ENCODE measurements at regions not wholly inside any gene's neighbourhood (a gene's known extent, or its start where the extent isn't known, plus 50 kb on each side); places are given as distances from the start of the nearest gene placed in this dataset.

DNA sequence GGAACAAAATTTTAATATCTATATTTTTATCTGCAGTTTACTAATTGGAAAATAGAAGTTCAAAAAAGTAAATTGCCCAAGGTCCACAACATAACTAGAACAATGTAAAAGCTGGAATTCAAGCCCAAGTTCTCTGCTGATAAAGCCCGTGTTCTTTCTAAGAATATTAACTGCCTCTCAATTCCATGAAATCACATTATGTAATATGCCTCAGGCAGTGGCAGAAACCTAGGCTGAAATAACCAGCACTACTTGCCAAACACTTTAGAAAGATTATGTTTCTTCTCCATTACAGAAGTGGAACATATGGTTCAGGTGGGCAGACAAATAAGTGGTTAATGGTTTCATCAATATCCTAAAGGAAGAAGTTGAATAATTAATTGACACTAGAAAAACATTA, 56.7 kb upstream of the ADGRL3 start:
- Histone ChIP-seq H3K36me3 (ENCODE audit: control insufficient read depth in 2 of 4, insufficient read depth in 4 of 4, low read length in 3 of 4) (no peaks in the 10 kb centered on the region), H3K14ac (ENCODE audit: insufficient read length) (no peak overlapping the region), H4K5ac (ENCODE audit: insufficient read length, low read depth, low read length) (no peak overlapping the region), H3K18ac (ENCODE audit: extremely low read depth, low read length) (no peak overlapping the region), H3K9me3 (ENCODE audit: insufficient read depth in 2 of 2, low read depth in 1 of 2, low read length in 1 of 2) (no peaks in the 10 kb centered on the region), H4K91ac (replicated peaks; ENCODE audit: insufficient read length, low read length) (no peak overlapping the region), H3K27me3 (replicated peaks in 1 of 4; ENCODE audit: control insufficient read depth in 3 of 4, extremely low read depth in 1 of 4, insufficient read depth in 3 of 4, low read length in 3 of 4) (no peaks in the 10 kb centered on the region), H3K4ac (replicated peaks; ENCODE audit: insufficient read length, low read depth, low read length) (no peak overlapping the region), H4K8ac (ENCODE audit: extremely low read depth, insufficient read depth, low read length) (no peak overlapping the region), H2BK5ac (ENCODE audit: low read depth, low read length) (no peak overlapping the region), H2AFZ (ENCODE audit: low read length) (no peak overlapping the region), H3K27ac (ENCODE audit: low read depth, low read length) (no peak overlapping the region), H3K23me2 (ENCODE audit: low read depth, low read length) (no peaks in the 10 kb centered on the region), H3K79me2 (ENCODE audit: control insufficient read depth in 1 of 2, insufficient read depth in 2 of 2, low read length in 2 of 2) (no peaks in the 10 kb centered on the region), H3K4me3 (ENCODE audit: extremely low read depth in 1 of 4, insufficient read depth in 2 of 4, low read depth in 3 of 4, low read length in 4 of 4) (no peak overlapping the region), H3K56ac (replicated peaks; ENCODE audit: insufficient read length, low read depth, low read length) (no peak overlapping the region), H3K4me2 (ENCODE audit: insufficient read depth in 1 of 2, low read depth in 2 of 2, low read length in 2 of 2) (no peak overlapping the region), H2BK15ac (ENCODE audit: low read length) (no peak overlapping the region), H2BK20ac (ENCODE audit: low read length) (no peak overlapping the region), H3K9ac (replicated peaks in 1 of 4; ENCODE audit: extremely low read depth in 1 of 4, low read depth in 3 of 4, low read length in 3 of 4) (no peak overlapping the region), H3K23ac (ENCODE audit: insufficient read length) (no peak overlapping the region), H3K4me1 (replicated peaks in 1 of 4; ENCODE audit: control insufficient read depth in 3 of 4, insufficient read depth in 4 of 4, low read length in 3 of 4) (no peaks in the 10 kb centered on the region), H2BK12ac (ENCODE audit: low read depth, low read length) (no peak overlapping the region), H2BK120ac (replicated peaks; ENCODE audit: low read depth, low read length) (no peak overlapping the region), H4K20me1 (replicated peaks in 1 of 2; ENCODE audit: control insufficient read depth in 1 of 2, insufficient read depth in 2 of 2, low read length in 2 of 2) (no peaks in the 10 kb centered on the region), H3K79me1 (ENCODE audit: low read depth, low read length) (no peaks in the 10 kb centered on the region), H2AK5ac (ENCODE audit: low read depth, low read length) (no peak overlapping the region)
- CTCF ChIA-PET (ENCODE audit: partially characterized antibody): no interaction called here
- no peak for DNase-seq (ENCODE audit: low read depth in 1 of 2, low spot score in 2 of 2)
- FAIRE-seq: no peak
- POLR2A ChIA-PET (ENCODE audit: partially characterized antibody): no interaction called here
- WGBS, 2 experiments (ENCODE audit: extremely low coverage in 1 of 2, insufficient coverage in 1 of 2, insufficient read length in 1 of 2, insufficient replicate concordance in 2 of 2, low coverage in 1 of 2, low lambda C conversion rate in 2 of 2, missing lambda C conversion rate in 1 of 2): 94% methylated on average over 1 of the region's 1 CpG; no CpG with 5 or more reads in 1 of the 2 experiments
- TF ChIP-seq POLR2A (IDR thresholded peaks at IDR 0.05; ENCODE audit: control extremely low read depth in 1 of 2, low read depth in 2 of 2, low read length in 2 of 2) (no peak), ZNF274 (IDR thresholded peaks at IDR 0.05; ENCODE audit: borderline replicate concordance, extremely low read depth, low read length) (no peak), KDM1A (IDR thresholded peaks at IDR 0.05; ENCODE audit: borderline replicate concordance, low read length) (no peak), CBX8 (IDR thresholded peaks at IDR 0.05; ENCODE audit: borderline replicate concordance, low read depth, low read length) (no peak), SP1 (IDR thresholded peaks at IDR 0.05; ENCODE audit: low read depth, low read length) (no peak), CHD1 (IDR thresholded peaks at IDR 0.05; ENCODE audit: low read depth, low read length) (no peak), YY1 (IDR thresholded peaks at IDR 0.05; ENCODE audit: low read depth, low read length) (no peak), CREB1 (IDR thresholded peaks at IDR 0.05) (no peak), TBP (IDR thresholded peaks at IDR 0.05; ENCODE audit: low read depth, low read length) (no peak), JUN (IDR thresholded peaks at IDR 0.05; ENCODE audit: low read depth, low read length) (no peak), BCL11A (IDR thresholded peaks at IDR 0.05; ENCODE audit: low read depth in 2 of 2, low read length in 2 of 2) (no peak), SRF (IDR thresholded peaks at IDR 0.05; ENCODE audit: low read depth, low read length) (no peak), FOSL1 (IDR thresholded peaks at IDR 0.05; ENCODE audit: insufficient read depth, low read depth, low read length) (no peak), NANOG (IDR thresholded peaks at IDR 0.05; ENCODE audit: insufficient read depth, low read depth, low read length, poor library complexity, severe bottlenecking) (no peak), HDAC2 (IDR thresholded peaks at IDR 0.05; ENCODE audit: borderline replicate concordance in 1 of 2, low read depth in 2 of 2, low read length in 2 of 2) (no peak)
- TF ChIP-seq, protein P1, sequence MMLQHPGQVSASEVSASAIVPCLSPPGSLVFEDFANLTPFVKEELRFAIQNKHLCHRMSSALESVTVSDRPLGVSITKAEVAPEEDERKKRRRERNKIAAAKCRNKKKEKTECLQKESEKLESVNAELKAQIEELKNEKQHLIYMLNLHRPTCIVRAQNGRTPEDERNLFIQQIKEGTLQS (IDR thresholded peaks at IDR 0.05; ENCODE audit: insufficient read depth, low read depth, low read length): no peak
